ENCODE measurements at regions not wholly inside any gene's neighbourhood (a gene's known extent, or its start where the extent isn't known, plus 50 kb on each side); places are given as distances from the start of the nearest gene placed in this dataset.

DNA sequence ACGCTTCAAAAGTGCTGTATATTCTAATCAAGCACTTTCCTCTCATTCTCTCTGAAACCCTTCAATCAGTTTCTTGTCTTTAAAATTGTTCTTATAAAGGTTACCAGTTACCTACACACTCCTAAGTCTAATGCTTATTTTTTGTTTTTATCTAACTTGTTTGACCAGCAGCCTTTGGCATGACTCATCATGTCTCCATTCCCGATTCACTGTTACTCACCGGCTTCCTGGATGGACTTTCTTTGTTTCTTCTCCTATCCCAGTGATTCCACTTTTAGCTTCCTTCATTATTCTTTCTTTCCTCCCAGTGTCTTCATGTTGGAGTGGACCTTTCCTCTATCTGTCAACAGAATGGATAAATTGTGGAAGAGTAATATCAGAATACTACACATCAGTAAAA is 368.6 kb upstream of the CCDC196 start:
- no peak for DNase-seq

DNA sequence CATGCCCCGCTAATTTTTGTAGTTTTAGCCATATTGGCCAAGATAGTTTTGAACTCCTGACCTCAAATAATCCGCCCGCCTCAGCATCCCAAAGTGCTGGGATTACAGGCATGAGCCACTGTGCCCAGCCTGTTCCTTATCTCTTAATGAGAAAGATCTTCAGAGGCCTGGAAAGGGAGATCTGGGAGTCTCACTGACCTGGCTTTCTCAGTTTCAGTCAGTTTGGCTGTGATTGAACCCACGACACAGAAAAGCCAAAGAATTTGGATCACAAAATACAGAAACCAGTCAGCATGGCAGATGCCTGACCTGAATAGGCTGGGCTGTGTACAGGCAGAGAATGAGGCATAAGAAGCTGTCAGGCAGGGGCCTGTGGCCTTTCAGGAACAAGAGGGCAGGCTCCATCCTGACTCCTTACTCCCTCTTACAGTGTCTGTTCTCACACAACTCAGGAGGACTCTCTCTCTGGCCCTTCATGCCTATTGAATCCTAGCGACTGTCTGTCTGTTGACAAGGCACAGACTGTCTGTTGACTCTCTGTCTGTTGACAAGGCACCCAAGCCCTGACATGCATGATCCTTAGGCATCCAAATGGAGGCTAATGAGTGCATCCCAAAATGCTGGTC is 366.5 kb upstream of the CCDC196 start:
- no peak for DNase-seq

DNA sequence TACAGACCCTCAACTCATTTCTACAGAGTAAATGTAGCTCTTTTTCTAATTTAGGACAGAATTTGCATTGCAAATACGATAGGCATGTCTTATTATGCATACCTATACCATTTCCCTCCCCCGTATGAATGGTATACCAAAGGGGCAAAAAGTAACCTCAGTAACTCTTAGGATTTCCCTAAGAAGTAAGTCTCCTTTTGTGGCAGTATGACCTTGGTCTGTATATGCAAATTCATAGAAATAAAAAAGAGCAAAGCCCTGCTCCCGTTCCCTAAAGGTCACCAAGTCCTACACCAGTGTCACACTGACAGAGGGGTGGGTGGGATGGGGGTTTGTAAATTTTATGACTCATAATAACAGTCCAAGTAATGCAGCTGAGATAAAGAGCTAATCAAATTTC is 365.8 kb upstream of the CCDC196 start:
- DNase-seq, result no peak

DNA sequence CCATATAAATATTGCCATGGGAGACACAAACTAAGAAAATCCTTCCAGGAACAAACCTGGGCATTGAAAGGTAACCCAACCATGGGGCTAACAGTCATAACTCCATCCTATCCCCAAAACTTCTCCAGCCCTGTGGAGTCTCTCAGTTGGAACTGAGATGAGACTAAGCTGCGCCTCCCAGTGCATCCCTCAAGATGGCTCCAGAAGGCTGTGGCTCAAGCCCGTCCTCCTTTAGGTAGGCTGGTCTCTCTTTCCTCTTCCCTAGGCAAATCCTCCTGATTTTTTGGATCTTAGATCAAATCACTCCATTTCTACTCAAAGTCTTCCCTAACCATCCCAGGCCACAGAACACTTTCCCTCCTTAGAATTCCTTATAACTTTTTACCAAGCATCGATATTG is 364.3 kb upstream of the CCDC196 start:
- no peak for DNase-seq

DNA sequence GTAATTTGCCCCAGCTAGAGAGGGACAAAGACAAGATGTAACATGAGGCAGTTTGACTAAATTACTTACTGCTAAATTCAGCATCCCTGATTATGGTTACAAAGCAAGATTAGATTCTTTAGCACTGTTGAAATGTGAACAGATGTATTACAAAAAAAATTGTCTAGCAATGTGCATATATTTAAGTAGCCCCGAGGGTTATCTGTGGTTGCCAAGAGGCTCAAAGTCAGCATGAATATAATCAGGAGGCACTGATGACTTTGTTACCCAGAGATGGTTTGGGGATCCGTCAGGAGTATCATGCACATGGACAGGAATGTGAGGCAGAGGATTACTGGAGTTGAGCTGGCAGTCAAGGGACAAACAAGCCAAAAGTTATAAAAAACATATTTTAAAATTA is 356.9 kb upstream of the CCDC196 start:
- DNase-seq, result no peak

DNA sequence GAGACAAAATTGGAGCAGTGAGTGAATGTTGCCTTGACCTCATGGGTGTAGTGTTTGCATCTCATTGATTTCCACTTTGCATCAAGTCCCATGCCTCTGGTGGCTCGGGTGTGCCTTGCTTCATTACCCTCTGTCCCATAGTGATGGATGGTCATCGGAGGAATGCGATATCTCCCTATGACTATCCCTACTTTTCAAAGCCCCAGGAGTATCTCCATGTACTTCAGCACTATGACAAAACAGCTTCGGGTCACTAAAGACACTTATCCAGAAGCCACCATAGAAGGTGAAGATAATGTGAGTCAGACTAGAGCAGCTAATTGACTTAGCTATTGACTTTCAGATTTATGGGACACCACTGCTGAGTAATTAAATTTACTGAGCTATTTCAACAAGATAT is 355.1 kb upstream of the CCDC196 start:
- DNase-seq, result no peak

DNA sequence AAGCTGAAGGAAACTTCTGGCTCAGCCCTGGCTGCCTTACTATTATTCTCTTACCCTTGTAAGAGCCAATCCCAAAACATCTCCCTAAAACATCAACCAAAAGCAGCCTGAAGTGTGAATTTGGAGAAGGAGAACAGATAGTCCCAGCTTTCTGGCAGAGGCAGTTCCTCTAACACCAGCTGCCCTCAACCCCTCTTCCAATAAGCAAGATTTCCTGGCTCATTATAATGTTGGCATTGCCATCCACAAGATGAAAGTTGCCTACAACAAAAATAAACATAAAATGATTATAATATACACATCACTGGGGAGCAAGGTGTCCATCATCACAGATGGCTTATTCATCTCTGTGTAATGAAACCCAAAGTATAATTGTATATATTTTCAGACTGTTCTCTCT is 352.5 kb upstream of the CCDC196 start:
- no peak for DNase-seq

DNA sequence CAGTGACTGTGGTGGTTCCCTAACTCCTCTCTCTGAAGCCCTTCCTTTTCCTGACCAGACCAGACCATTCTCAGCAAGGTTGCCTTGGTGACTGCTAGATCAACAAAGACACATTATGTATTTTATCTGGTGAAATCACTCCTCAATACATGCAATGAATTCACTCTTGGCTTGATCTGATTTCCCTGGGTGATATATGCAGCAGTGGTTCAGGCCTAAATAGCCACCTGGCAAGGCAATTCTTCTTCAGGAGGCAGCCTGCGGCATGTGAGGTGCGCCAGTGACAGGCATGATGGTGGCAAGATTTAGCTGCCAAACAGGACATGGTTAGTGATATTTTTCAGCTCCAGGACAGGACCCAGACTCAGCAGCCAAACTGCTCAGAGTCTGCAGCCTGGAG is 350.3 kb upstream of the CCDC196 start:
- DNase-seq, result no peak

DNA sequence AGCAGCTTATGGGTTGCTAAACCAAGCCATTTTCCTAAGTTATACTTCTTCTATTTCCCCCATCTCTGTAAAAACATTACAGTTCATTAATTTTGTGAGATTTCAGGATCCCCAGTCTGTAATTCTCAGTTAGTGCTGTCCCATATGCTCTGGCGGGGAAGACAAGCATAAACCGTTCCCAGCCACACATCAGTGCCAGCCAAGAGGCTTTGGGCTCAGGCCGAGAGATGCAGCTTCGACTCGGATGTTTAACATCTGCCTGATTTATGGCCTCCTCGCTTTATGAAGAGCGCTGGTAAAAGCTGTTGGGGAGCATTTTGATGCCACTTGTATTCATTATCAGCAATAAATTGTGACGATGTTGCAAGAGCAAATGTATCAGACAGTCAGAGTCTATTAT is 349.1 kb upstream of the CCDC196 start:
- DNase-seq, result no peak

DNA sequence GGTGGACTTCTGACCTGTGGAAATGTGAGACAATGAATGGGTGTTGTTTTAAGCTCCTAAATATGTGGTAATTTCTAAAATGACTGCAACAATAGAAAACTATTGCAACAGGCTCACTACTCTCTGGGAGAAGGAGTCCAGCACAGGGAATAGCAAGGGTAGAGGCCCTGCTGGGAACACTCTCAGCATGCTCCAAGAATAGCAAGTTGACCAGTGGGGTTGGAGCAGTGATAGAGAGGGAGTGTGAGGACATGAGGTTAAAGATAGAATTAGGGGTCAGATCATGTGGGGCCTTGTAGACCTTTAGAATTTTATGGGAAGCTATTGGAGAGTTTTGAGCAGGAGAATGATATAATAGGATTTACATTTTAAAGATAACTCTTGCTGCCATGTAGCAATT is 346.7 kb upstream of the CCDC196 start:
- no peak for DNase-seq

DNA sequence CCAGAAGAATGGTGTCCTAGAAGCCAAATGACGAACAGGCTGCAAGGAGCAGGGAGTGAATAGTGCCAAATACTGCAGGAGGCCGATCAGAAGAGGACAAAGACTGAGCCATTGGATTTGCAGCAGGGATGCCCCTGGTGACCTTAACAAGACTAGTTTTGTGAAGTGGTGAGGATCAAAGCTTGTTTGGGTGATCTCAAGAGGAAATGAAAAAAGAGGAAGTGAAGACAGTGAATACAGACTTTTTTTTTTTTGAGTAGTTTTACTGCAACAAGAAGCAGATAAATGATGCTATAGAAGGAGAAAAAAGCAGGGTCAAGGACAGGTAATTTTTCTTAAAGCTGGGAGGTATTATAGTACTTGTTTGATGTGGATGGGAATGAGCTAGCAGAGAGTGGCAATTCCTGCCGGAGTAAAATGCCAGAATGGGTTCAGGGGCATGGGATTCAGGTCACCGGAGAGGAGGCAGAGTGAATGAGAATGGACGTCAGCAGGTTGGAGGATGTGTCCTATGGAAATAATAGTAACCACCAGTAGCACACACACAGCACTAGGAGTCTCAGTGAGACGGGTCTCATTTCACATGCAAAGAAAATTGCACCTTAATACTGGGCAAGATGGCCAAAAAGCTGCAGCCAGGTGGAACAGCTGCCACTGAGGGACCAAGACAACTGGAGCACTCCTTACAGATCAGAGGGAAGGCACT is 345.8 kb upstream of the CCDC196 start:
- DNase-seq, result no peak

DNA sequence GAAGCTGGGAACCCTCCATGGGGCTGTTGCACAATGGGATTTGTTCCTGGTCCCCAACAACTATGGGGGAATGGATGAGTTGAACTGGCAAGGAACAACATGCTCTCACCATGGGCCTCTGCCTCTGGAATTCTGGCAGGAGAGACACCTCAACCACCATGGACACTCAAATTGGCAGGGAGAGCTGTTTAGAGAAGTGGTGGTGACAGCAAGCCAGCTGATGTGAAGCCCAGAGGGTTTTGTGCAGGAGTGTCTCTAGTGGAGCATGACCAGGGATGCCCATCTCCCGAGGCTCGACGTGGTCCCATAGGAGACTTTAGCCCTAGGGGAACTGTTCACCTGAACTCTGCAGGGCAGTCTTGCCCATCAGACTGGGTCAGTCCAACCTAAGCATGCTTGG is 345.2 kb upstream of the CCDC196 start:
- no peak for DNase-seq

DNA sequence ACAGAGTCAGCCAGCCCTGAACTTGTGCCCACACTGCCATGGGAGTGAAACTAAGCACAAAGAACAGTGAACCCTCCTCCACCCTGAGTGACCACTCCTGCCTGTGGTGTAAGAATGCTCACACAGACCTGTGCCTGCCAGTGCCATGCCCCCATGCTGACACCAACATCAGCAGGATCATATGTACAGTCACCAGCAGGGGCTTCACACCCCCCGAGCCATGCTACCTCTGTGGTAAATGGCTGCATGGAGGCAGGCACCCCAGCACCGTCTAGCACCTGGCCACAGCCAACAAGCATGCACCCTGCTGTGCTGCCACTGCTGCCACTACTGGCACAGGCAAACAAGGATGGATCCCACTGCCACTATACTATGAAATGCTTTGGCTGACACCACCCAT is 344.4 kb upstream of the CCDC196 start:
- DNase-seq, result no peak

DNA sequence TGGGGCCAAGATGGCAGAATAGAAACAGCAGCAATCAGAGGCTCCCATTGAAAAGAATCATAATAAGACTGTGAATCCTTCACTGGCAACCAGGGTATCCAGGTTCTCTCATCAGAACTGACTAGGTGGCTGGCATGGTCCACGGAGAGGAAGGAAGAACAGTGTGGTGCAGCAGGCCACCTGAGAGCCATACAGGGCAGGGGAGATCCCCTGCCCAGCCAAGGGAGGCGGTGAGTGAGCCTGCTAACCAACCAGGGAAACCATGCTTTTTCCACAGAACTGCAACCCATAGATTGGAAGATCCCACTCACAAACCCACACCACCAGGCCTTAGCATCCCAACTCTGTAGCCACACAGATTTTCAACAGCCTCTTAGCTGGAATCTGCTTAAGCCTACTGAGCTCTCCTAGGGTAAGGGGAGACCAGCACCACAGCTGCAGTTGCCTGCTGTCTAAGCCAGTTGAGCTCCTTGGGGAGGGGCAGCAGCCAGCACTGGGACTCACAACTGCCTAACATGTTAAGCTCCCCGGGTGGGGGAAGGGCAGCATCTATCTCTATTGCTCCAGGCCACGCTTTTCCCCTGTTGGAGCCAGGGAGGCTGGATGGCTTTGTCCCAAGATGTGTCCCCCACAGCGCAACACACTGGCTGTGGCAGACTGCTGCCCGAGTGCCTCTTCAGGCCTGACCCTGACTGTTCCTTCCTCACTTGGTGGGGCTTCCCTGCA is 342.6 kb upstream of the CCDC196 start:
- DNase-seq, result no peak

DNA sequence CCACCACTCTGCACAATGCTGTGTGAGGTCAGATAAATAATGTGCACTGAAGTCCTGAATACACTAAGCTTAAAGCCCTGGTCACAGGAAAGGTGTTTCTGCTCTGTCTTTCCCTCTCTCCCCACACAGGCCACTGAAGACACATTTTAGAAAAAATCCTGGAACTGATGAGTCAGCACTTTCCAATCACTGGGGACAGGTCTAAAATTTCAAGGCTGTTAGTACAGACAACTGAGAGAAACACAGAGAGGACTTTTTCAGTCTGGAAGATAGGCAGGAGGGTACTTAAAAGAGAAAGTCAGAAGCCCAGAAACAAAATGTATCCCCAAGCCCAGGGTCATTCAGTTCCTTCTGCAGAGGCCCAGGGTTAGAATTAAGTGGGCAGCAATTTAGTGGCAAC is 333.9 kb upstream of the CCDC196 start:
- DNase-seq, result no peak

DNA sequence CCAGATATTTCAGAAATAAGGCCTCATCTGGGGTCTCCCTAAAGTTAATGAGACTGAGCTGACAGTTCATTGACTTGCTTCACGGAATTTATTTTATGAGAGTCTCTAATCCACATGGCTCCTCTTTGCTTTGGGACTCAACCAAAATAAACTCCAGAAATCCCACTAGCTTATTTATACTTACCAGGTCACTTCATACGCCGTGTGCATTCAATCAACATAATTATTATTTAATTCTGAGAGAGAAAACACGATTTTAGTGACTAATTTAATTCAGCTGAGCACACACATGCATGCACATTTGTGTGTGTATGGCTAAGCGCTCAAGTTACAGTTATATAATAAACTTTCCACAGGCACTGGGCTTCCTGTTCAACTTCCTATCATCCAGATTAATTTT is 333.4 kb upstream of the CCDC196 start:
- DNase-seq, result no peak

DNA sequence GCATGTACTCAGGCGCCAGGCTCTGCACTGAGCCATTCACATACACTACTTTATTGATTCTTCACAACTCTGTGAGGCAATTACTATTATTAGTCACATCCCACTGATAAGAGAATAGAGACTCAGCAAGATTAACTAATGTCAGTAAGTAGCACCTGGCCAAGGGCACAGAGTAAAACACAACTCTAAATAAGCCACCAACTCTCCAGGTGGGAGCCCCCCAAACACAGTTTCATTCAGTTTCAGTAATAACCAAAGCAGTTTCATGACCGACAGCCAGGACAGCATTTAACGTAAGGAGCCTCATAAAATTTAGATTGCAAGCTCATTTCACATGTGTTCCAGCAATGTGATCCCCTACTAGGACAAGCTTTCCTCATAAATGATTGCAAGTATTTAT is 323.1 kb upstream of the CCDC196 start:
- DNase-seq, result no peak

DNA sequence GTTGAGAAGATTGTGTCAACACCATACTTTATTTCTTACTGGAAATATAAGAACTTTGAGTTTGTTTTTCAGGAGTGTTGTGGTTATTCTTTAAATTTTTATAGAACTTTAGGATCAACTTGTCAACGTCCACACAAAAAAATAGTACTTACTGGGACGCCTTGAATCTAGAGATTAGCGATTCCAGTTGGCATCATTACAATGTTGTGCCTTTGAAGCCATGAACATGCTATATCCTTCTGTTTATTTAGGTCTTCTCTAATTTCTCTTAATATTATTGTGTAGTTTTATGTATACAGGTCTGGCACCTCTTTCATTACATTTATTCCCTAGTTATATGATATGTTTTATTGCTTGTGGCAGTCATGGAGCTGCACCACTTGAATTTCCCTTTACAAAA is 320.8 kb upstream of the CCDC196 start:
- DNase-seq, result no peak

DNA sequence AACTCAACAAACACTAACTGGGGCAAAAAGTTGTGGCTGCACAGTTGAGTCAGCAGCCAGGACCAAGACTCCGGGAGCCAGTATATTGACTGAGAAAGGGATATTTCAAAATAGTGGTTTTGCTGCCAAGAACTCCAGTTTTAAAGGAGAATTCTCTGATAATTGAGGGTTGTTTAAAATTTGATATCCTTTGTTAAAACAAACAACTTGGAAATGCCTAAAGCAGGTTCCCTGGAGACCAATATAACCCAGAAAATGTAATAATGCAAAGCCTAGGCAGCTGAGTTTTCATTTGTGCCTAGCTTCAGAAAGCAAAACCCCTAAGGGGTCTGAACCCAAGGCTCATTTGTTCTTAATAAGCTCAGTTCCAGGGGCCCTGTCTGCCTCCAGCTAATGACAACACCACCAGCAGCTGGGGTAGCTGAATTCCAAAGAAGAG is 311.7 kb upstream of the CCDC196 start:
- DNase-seq, result no peak

DNA sequence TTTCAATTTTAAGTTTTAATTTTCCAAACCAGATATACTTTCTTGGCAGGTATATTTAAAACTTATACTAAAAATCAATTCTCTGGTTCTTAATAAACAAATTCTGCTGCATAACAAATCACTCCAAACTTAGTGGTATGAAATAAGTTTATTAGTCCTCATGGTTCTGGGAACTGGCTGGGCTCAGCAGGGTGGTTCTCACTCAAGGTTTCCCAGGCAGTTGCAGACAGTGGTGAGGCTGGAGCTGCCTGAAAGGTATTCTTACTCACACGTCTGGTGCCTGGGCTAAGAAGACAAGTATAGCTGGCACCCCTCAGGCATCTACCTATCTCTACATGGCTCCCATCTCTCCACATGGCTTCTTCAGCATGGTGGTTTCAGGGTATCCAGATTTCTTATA is 308.2 kb upstream of the CCDC196 start:
- no peak for DNase-seq

DNA sequence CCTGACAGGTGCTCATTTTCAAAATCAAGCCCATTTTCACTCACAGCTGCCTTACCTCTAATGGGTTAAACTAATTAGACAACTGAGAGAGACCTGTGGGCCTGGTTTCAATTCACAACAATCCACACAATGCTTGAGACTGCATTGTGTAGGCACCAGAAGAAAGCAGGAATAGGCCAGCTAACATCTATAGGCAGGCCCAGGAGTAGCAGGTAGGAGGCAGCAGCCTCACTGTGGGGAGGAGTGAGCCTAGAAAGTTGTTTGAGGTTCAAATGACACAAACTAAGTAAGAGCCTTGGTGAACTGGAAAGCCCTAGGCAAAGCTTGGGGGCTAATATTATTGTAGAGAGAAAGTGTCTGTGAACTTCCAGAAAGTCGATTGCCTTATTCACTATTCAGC is 289.5 kb upstream of the CCDC196 start:
- DNase-seq, result no peak

DNA sequence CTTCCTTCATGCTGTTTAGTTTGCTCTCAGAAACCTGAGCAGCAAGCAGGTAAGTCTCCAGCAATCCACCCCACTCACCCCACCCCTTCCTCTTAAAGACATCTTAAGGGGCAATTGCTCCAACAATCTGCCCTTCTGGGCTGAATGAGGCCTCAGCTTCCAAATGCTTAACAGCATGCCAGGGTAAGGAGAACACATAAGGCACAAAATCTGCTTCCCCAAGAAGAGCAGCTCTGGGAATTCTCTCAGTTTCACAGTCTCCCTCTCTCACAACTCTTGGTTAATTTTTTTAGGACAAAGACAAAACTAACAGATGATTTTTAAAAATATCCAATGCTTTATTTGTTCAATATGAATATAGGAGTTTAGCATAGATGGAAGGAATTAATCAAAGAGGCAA is 288.9 kb upstream of the CCDC196 start:
- no peak for DNase-seq

DNA sequence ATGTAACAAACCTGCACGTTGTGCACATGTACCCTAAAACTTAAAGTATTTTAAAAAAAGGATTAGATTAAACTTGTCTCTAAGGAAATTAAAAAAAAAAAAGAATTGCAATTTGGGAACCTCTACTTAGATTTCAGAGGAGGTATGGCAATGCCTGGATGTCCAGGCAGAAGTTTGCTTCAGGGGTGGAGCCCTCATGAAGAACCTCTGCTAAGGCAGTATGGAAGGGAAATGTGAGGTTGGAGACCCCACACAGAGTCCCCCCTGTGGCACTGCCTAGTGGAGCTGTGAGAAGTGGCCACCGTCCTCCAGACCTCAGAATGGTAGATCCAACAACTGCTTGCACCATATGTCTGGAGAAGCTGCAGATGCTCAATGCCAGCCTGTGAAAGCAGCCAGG is 279.6 kb upstream of the CCDC196 start:
- DNase-seq, result no peak

DNA sequence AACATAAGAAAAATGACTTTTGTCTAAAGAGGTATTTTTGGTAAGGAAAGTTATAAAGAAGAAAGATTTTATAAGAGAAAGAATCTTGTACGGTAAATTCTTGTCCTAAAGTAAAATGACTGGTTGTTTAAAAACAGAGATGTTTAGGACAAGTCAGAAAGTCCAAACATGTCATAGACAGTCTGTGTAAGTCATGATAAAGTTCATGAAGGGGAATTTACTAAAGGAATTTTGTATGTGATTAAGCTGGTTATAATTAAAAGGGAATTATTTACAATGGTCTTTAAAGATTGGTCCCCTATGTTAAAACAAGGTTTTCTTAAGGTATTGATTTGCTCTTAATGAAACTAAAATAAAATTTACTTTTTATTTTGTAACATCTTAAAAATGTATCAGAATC is 269.4 kb upstream of the CCDC196 start:
- DNase-seq, result no peak

All from occipital lobe (tissue), 1 donor.